ENCODE measurements at regions not wholly inside any gene's neighbourhood (a gene's known extent, or its start where the extent isn't known, plus 50 kb on each side); places are given as distances from the start of the nearest gene placed in this dataset.

DNA sequence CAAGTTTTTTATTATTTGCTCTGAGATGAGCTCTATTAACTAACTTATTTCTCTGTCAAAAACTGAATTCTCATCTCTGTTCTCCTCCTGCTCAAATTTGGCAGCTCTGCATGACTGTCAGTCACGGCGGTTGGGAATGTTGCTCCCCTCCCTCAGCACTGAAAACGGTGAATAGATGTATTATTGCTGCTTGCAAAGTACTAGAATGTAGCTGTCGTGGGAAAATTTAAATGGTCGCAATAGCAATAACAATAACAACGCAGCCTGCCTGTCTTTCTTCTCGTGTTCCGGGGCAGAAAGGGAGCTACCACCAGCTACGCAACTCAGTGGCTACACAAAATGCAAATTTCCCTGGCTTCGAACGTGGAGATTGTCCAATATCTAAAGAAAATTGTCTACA lies 125.6 kb upstream of the FRY start:
- TF ChIP-seq TAF1 (IDR thresholded peaks at IDR 0.05; ENCODE audit: low read depth, low read length) (no peak), POLR2AphosphoS5 (IDR thresholded peaks at IDR 0.05; ENCODE audit: low read depth, low read length) (no peak), PAX5 (IDR thresholded peaks at IDR 0.05; ENCODE audit: insufficient read depth, low read length, severe bottlenecking) (no peak), POLR2A (IDR thresholded peaks at IDR 0.05; ENCODE audit: low read depth, low read length) (no peak), POU2F2 (IDR thresholded peaks at IDR 0.05; ENCODE audit: low read depth, low read length) (no peak), SPI1 (IDR thresholded peaks at IDR 0.05; ENCODE audit: low read depth, low read length) (no peak)
- no peak for DNase-seq (ENCODE audit: insufficient read length, low spot score)
- FAIRE-seq: no peak

DNA sequence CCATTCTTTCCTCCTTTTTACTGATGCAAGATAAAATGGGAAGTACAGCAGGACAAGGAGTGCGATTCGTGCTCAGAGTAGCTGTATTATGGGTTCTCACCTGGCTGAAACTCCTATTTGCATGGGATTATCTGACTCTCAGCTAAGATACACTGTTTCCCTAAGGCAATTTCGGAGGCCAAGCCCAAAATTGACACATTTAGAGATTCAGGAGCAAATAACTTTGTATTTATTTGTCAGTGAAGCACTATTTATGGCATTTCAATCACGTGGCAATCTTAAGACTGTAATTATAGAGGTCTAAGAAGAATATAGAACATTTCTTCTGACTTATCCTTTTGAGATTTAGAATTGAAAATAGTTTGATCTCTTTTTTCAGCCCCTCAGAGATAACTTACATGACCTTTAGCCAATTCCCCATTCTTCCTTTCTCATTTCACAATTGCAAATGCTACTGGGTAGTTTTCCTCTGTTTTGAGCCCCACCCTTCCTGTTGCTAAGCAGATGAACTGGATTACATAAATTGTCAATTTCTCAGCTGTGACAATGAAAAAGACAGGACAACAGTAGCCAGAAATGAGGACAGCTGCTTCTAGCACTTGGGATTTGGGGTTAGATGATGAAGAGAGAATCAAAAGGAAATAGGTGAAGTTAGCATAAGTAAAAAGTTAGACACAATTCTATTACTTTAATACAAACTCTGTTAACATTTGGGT lies 122.7 kb upstream of the FRY start:
- no peak for DNase-seq (ENCODE audit: insufficient read length, low spot score)
- FAIRE-seq: peak; percentile 71
- TF ChIP-seq POLR2A (IDR thresholded peaks at IDR 0.05; ENCODE audit: low read depth, low read length): no peak
- no peak for TF ChIP-seq SPI1 (IDR thresholded peaks at IDR 0.05; ENCODE audit: low read depth, low read length)
- no peak for TF ChIP-seq TAF1 (IDR thresholded peaks at IDR 0.05; ENCODE audit: low read depth, low read length)
- TF ChIP-seq PAX5 (IDR thresholded peaks at IDR 0.05; ENCODE audit: insufficient read depth, low read length, severe bottlenecking): no peak
- no peak for TF ChIP-seq POLR2AphosphoS5 (IDR thresholded peaks at IDR 0.05; ENCODE audit: low read depth, low read length)
- no peak for TF ChIP-seq POU2F2 (IDR thresholded peaks at IDR 0.05; ENCODE audit: low read depth, low read length)

DNA sequence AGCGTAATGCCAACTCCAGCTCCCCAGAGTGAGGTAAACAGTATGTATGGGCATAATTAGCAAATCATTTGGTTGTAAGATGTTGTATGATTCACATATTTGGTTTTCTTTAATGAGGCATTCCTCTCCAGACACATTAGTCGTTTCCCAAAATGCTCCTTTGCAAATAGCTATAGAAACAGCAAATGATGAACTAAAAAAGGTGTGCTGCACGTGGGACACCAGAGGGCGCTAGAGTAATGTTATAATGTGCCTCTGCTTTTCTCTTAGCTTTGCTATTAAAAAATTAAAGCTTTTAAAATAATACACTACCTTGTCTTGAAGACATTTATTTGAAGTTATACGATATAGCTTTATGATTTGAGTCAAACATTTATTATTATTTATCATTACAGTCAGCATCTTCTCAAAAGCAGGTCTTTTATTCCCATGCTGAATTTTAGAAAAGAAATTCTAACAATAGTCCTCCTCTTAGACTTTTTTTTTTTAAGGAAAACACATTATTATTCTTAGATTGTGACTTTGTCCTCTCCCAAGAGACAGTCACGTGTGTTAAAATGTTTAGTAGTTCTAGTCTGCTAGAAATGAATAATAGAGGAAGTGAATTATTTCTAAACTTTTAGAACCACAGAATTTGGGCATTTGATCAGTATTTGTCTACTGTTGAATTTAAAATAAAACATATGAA lies 121.6 kb upstream of the FRY start:
- TF ChIP-seq SPI1 (IDR thresholded peaks at IDR 0.05; ENCODE audit: low read depth, low read length): peak; percentile 52; the same call in 1 of the 2 replicates
- no peak for TF ChIP-seq POLR2AphosphoS5 (IDR thresholded peaks at IDR 0.05; ENCODE audit: low read depth, low read length)
- FAIRE-seq (peak; percentile 80), DNase-seq (ENCODE audit: insufficient read length, low spot score) (no peak)

DNA sequence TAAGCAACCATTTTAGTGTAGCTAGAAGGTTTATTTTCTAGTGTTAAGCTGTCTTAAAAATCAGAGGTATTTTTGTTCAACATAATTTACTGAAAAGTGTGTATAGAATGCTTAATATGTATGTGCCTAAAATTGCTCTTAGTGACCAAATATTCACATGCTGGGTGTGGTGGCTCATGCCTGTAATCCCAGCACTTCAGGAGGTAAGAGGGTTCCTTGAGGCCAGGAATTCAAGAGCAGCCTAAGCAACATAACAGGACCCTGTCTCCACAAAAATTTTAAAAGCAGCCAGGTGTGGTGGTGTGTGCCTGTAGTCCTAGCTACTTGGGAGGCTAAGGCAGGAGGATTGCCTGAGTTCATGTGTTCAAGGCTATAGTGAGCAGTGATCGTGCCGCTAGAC lies 120.9 kb upstream of the FRY start:
- FAIRE-seq: no peak
- TF ChIP-seq PAX5 (IDR thresholded peaks at IDR 0.05; ENCODE audit: insufficient read depth, low read length, severe bottlenecking) (no peak), POLR2AphosphoS5 (IDR thresholded peaks at IDR 0.05; ENCODE audit: low read depth, low read length) (no peak), SPI1 (IDR thresholded peaks at IDR 0.05; ENCODE audit: low read depth, low read length) (no peak), TAF1 (IDR thresholded peaks at IDR 0.05; ENCODE audit: low read depth, low read length) (no peak), POU2F2 (IDR thresholded peaks at IDR 0.05; ENCODE audit: low read depth, low read length) (no peak), POLR2A (IDR thresholded peaks at IDR 0.05; ENCODE audit: low read depth, low read length) (no peak)
- no peak for DNase-seq (ENCODE audit: insufficient read length, low spot score)

DNA sequence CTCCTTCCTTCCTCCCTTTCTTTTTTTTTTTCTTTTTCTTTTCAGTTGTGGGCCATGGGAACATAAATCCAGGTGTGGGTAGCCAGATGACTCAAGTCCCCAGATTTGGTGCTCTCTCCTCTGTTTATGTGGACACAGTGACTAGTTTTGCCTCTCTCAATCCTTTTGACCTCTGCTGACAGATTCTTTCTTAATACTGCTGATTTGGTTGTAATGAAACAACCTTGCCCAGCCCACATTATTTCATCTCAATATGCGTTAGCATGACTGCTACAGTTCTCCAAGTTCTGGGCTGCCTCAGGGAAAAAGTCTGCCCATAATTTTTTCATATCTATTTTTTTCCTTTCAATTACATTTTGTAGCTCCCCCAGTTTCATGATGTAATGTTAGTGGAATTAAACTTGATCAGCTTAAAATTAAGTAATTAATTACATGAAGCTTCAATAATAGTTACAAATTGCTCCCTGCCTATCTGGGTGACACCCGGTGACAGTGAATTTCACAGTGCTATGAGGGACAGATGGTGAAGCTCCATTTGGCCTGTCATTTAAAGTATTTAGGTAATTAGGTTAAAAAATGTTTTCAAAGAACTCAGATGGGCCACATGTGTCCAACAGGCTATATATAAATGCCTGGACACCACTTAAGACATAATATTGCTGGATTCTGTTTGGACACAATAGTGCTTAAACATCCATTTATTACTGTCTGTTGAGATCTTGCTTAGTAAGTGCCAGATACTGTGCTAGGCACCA lies 118.8 kb upstream of the FRY start:
- TF ChIP-seq POLR2AphosphoS5 (IDR thresholded peaks at IDR 0.05; ENCODE audit: low read depth, low read length): no peak
- no peak for TF ChIP-seq PAX5 (IDR thresholded peaks at IDR 0.05; ENCODE audit: insufficient read depth, low read length, severe bottlenecking)
- no peak for TF ChIP-seq SPI1 (IDR thresholded peaks at IDR 0.05; ENCODE audit: low read depth, low read length)
- no peak for TF ChIP-seq POLR2A (IDR thresholded peaks at IDR 0.05; ENCODE audit: low read depth, low read length)
- no peak for TF ChIP-seq TAF1 (IDR thresholded peaks at IDR 0.05; ENCODE audit: low read depth, low read length)
- TF ChIP-seq POU2F2 (IDR thresholded peaks at IDR 0.05; ENCODE audit: low read depth, low read length): no peak
- FAIRE-seq: no peak
- no peak for DNase-seq (ENCODE audit: insufficient read length, low spot score)

DNA sequence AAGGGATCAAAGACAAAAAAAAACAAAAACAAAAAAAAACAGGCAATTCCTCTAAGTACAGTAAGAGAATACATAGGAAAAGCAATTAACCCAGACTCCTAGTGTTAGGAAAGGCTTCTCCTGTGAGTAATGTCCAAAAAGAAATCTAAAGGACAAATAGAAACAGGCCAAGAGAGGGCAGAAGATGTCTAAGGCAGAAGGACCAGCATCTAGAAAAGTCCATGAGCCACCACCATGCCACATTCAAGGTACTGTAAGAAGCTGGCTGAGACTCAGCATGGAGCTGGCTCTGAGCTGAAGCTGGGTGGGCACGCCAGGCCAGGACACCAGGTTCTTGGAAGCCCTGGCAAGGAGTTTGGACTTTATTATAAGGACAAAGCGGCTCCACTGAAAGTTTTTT lies 118.1 kb upstream of the FRY start:
- peak; percentile 13 for FAIRE-seq
- DNase-seq (ENCODE audit: insufficient read length, low spot score): no peak
- no peak for TF ChIP-seq TAF1 (IDR thresholded peaks at IDR 0.05; ENCODE audit: low read depth, low read length)
- no peak for TF ChIP-seq PAX5 (IDR thresholded peaks at IDR 0.05; ENCODE audit: insufficient read depth, low read length, severe bottlenecking)
- TF ChIP-seq POLR2AphosphoS5 (IDR thresholded peaks at IDR 0.05; ENCODE audit: low read depth, low read length): no peak
- TF ChIP-seq POU2F2 (IDR thresholded peaks at IDR 0.05; ENCODE audit: low read depth, low read length): no peak
- no peak for TF ChIP-seq POLR2A (IDR thresholded peaks at IDR 0.05; ENCODE audit: low read depth, low read length)
- TF ChIP-seq SPI1 (IDR thresholded peaks at IDR 0.05; ENCODE audit: low read depth, low read length): no peak

DNA sequence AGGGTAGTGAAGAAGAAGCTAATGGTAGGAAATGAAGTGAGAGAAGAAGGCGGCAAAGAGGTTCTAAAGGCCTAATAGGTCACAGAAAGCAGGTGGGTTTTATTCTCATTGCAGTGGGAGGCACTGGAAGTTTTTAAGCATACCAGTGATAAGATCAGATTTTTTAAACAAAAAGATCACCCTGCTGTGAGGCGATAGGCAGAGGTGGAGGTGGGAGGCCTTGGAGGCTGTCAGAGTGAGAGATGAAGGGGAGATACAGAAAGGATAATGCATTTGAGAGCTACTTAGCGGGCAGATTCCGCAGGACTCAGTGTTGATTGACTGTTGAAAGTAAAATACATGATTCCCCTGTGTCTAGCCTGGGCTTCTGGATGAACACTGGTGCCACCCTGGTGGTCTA lies 116.7 kb upstream of the FRY start:
- TF ChIP-seq POU2F2 (IDR thresholded peaks at IDR 0.05; ENCODE audit: low read depth, low read length) (no peak), TAF1 (IDR thresholded peaks at IDR 0.05; ENCODE audit: low read depth, low read length) (no peak), POLR2AphosphoS5 (IDR thresholded peaks at IDR 0.05; ENCODE audit: low read depth, low read length) (no peak), SPI1 (IDR thresholded peaks at IDR 0.05; ENCODE audit: low read depth, low read length) (no peak), POLR2A (IDR thresholded peaks at IDR 0.05; ENCODE audit: low read depth, low read length) (no peak), PAX5 (IDR thresholded peaks at IDR 0.05; ENCODE audit: insufficient read depth, low read length, severe bottlenecking) (no peak)
- no peak for FAIRE-seq
- DNase-seq (ENCODE audit: insufficient read length, low spot score): no peak

DNA sequence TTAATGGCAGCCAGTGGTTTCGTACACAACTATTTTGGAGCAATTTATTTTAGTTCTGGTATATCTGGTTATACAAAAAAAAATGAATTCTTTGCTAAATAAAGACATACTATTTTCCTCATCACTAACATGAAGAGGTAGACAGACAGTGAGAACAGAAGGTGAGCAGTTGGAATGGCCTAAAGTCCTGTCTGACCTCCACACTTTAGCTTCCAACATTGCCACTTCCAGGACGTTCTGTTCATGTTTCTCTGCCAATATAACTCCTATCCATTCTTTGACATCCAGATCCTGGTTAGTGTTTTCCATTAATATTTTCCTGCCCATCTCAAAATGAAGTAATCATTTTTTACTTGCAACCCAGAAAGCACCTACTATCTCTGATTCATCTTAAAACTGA lies 112.9 kb upstream of the FRY start:
- DNase-seq (ENCODE audit: insufficient read length, low spot score) (no peak), FAIRE-seq (no peak)

DNA sequence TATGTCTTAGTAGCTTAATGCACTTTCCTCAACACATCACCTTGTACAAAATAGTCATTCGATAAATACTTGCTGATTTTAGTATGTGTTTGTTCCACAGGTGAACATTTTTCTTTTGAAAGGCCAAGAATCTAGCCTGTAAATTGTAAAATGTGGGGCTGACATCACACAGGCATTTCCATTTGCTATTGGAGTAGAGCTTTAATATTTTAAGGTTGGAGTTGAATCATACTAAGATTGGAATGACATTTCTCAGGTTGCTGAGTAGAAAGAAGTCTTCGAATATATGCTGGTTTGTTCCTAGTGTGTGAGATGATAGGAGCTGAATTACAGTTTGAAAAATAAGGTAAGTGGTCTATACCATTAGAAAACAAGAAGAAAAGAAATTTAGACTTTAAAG lies 112.3 kb upstream of the FRY start:
- peak; percentile 58 for FAIRE-seq

More for the DNA sequence above, 112.9 kb upstream of the FRY start:
- no peak for TF ChIP-seq POLR2A (IDR thresholded peaks at IDR 0.05; ENCODE audit: low read depth, low read length)
- no peak for TF ChIP-seq POLR2AphosphoS5 (IDR thresholded peaks at IDR 0.05; ENCODE audit: low read depth, low read length)
- no peak for TF ChIP-seq POU2F2 (IDR thresholded peaks at IDR 0.05; ENCODE audit: low read depth, low read length)
- TF ChIP-seq SPI1 (IDR thresholded peaks at IDR 0.05; ENCODE audit: low read depth, low read length): no peak
- no peak for TF ChIP-seq PAX5 (IDR thresholded peaks at IDR 0.05; ENCODE audit: insufficient read depth, low read length, severe bottlenecking)
- no peak for TF ChIP-seq TAF1 (IDR thresholded peaks at IDR 0.05; ENCODE audit: low read depth, low read length)

More for the DNA sequence above, 112.3 kb upstream of the FRY start:
- DNase-seq (ENCODE audit: insufficient read length, low spot score): no peak
- no peak for TF ChIP-seq TAF1 (IDR thresholded peaks at IDR 0.05; ENCODE audit: low read depth, low read length)
- TF ChIP-seq POU2F2 (IDR thresholded peaks at IDR 0.05; ENCODE audit: low read depth, low read length): no peak
- no peak for TF ChIP-seq SPI1 (IDR thresholded peaks at IDR 0.05; ENCODE audit: low read depth, low read length)
- no peak for TF ChIP-seq POLR2AphosphoS5 (IDR thresholded peaks at IDR 0.05; ENCODE audit: low read depth, low read length)
- TF ChIP-seq PAX5 (IDR thresholded peaks at IDR 0.05; ENCODE audit: insufficient read depth, low read length, severe bottlenecking): no peak
- TF ChIP-seq POLR2A (IDR thresholded peaks at IDR 0.05; ENCODE audit: low read depth, low read length): no peak
